Activated CD4-positive, alpha-beta T cell treated with anti-CD3 and anti-CD28 coated beads for 48 hours (primary cell): ENCODE measurements at regions not wholly inside any gene's neighbourhood (a gene's known extent, or its start where the extent isn't known, plus 50 kb on each side); places are given as distances from the start of the nearest gene placed in this dataset.
"Not testable (repeated sequence)": the region's sequence is repeated elsewhere in the genome, so short reads cannot be mapped to it uniquely, and the experiment has no call there.

Experiments
- DNase-seq: peaks from one replicate; pipeline ENCODE4 v3.0.0-alpha.2; 2020

DNA sequence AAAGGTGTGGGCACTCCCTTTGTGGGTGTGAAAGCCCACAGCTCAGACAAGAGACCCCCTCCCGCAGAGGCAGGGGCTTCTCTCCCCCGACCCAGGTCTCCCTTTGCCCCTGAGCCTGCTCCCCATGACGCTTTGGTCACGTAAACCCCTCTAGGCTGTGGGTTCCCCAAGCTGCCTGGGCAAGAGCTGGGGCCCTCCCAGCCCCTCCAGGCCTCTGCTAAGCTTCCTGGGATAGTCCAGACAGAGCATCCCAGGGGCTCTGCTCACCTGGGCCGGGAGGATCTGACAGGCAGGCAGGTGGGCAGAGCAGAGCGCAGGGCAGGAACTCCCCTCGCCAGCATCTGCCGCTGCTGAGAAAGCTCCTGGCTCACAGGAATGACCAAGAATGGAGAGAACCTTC lies 177.3 kb downstream of the BANP start:
- DNase-seq: no peak

- not testable (repeated sequence) for DNase-seq
Measured at GRCh38 chr16:88129133-88129532, 177.9 kb downstream of the BANP start.

DNA sequence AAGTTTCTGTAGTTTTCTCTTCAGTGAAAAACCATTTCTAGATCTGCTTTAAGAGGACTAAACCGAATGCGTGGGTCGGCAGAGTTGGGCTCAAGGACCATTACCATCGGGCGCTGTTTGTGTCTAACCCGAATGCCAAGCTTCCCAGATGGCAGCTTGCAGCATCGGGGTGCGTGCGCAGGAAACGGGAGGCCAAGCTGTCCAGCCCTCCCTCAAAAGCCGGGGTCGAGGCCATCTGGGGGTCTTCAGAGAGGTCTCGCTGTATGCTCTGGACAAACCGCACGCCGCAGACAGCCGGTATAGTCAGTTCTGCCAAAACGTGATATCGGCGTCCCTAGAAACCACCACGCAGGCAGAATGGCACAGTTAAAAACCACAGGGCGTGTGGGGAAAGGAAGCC lies 178.8 kb downstream of the BANP start:
- no peak for DNase-seq

GRCh38 chr16:88130681-88131080 lies 179.4 kb downstream of the BANP start:
- no peak for DNase-seq

DNA sequence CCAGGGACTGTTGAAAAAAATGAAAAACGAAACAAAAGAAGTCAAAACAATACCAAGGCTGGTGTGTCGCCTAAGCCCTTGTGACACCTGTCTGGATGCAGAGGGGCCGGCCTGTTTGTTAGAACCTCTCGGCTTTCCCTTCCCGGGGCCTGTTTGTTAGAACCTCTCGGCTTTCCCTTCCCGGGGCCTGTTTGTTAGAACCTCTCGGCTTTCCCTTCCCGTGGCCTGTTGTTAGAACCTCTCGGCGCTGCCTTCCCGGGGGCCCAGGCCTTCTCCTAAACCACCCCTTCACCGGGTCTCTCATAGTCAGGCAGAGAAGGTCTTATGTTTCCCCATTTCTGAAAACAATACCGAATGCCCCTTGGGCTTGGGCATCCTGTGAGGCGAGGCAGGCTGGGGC lies 180.0 kb downstream of the BANP start:
- DNase-seq: no peak

DNA sequence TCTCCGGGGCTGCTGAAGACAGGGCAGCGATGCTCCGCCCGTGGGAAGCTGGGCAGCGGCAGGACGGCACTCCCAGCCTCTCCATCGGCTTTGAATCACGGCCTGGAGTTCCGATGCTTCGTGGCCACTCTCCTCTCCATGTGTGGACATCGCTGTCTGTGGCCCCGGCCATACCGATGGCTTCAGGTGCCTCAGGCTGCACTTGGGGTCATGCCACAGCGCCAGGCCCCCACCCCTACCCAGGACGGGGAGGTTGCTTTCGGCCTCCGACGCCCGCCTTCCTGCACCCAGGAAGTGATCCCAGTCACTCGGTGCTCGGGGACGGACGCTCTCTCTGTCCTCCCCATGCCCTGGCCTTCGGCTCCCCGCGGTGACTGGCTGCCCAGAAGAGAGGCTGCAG lies 180.7 kb downstream of the BANP start:
- no peak for DNase-seq

GRCh38 chr16:88132836-88133506 lies 181.7 kb downstream of the BANP start:
- DNase-seq: no peak

DNA sequence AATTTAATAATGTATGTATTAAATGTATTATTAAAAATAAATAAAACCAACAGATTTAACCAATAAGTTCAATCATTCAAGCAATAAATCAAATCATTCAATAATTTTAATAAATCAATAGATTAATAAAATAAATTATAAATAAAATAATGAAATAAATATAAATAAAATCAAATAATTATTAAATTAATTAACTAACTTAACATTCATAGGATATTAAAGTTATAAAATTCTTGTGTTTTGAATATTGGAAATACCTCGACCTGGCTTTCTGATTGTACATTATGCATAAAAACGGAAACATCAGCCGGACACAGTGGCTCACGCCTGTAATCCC lies 182.2 kb downstream of the BANP start:
- DNase-seq: no peak

DNA sequence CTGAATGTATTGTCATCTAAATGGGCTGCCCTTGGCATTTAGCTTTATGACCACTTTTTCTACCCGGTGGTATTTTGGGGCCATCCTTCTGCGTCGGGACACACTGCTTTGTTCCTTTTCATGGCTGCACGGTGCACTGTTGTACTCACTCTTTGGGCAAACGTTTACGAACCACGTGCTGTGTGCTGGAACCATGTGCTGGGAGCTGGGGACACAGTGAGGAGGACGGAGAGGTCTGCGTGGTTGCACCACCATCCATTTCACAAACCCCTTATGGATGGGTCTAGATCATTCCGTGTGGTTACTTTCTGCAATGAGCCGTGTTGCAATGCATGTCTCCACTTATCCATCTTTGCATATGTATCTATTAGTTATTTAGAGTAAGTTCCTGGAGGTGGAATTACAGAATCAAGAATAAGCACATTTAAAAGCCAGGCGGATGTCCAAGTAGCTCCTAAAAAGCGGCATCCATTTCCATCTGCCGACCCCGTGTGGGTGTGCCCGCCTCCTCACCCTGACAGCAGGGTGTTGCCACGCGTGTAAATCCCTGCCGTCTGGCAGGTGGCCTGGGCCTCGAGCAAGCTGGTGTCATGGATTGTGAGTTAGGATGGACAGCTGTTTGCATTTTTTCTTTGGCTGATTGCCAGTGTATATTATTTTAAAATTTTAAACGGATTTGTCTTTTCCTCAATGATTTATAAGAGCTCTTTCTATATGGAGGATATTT lies 183.1 kb downstream of the BANP start:
- DNase-seq: not testable (repeated sequence)

- DNase-seq: not testable (repeated sequence)
Measured at GRCh38 chr16:88134899-88135682, 183.9 kb downstream of the BANP start.

DNA sequence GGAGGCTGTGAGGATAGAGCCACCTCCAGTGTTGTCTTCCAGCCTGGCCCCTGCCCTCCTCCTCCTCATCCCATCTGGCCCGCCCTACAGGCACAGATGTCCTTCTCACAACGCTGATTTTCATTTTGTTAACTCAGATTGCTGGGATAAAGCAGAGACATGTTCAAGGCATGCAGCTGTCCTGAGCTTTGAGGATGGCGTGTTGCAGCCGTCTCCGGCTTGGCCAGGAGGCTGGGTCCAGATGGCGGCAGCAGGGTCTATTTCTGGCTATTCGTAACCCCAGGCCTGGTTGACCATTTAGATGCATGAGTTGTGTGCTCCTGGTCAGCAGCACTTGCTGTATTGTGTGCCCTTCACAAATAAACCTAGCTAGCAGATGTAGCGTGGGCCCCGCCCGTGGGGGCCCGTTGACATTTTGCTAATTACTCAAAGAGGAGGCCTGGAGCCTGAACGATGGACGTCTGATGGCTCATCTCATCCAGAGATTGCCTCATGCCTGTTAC lies 185.0 kb downstream of the BANP start:
- not testable (repeated sequence) for DNase-seq

GRCh38 chr16:88136939-88137338 lies 185.7 kb downstream of the BANP start:
- DNase-seq: not testable (repeated sequence)

GRCh38 chr16:88139141-88139540 lies 187.9 kb downstream of the BANP start:
- DNase-seq: not testable (repeated sequence)

GRCh38 chr16:88140195-88140594 lies 189.0 kb downstream of the BANP start:
- DNase-seq: not testable (repeated sequence)

- no peak for DNase-seq
Measured at GRCh38 chr16:88141580-88141979, 190.3 kb downstream of the BANP start.

DNA sequence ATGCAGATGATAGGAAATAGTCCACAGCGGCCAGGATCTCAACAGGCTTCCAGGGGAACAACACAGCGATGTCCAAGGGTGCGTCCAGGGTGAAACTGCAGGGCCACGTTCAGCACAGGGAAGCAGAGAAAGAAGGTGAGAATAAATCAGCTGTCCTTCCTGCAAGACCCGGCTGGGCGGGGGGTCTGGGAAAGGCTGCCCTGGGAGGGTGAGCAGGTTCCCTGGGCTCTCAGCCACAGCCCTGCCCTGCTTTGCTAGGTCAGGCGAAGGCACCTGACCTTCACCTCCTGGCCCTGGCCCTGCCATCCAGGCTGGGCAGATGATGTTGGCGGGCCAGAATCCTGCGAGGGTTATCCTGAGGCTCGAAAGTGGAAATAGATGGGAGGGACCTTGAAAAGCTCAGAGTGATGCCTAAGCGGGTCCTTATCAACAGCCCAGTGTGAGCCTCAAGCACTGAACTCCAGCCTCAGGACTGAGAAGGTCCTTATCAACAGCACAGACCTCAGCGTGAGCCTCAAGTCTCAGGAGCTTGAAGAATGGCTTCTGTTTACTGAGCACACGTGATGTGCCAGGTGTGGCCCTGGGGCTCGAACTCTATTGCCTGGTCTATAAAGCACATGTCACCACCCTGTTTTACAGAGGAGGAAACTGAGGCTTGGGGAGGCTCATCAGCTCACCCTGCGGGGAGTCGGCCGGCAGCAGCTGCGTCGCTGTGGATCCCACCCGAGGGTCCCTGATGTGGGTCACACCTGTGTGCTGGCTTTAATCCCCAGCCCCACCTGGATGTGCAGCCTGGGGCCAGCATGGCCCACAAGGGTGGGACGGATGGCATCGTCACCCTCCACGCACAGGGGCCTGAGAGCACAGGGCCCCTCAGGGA lies 191.1 kb downstream of the BANP start:
- DNase-seq: not testable (repeated sequence)

DNA sequence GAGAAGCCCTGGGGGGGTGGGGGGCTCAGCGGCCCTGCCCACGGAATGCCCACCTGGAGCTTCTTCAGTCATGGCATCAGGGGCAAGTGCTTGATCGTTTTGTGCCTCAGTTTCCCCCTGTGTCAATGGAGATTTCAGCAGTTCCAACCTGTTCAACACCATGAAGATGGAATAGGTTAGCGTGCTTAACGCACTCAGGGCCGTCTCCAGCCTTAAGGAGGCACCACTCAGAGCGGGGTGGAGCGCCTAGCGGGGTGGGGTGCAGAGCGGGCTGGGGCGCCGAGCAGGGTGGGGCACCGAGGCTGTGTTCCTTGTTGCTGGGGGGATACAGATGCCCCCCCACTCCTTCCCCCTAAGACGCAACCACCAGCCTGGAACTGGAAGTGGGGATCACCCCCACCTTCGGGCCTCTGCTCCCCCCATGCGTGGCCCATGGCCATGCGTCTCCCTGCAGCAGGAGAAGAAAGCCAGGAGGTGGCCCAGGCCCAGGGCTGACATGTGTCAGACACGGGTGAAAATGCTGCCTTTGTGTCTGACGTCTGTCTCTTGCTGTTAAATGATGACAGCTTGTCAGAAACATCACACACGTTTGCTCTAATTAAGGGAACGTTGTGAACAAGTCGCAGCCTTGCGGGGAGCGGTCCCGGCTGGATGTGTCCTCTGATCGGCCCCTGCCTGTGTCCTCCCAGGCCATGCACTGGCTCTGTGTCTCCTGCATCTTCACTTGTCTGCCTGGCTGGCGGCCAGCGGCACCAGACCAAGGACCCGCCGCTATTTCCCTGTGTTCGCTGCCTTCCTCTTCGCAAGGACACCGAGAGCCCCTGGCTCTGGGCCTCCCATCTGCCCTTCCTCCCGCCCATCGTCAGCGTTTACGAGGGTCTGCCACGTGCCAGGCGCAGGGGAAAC lies 192.1 kb downstream of the BANP start:
- not testable (repeated sequence) for DNase-seq

DNA sequence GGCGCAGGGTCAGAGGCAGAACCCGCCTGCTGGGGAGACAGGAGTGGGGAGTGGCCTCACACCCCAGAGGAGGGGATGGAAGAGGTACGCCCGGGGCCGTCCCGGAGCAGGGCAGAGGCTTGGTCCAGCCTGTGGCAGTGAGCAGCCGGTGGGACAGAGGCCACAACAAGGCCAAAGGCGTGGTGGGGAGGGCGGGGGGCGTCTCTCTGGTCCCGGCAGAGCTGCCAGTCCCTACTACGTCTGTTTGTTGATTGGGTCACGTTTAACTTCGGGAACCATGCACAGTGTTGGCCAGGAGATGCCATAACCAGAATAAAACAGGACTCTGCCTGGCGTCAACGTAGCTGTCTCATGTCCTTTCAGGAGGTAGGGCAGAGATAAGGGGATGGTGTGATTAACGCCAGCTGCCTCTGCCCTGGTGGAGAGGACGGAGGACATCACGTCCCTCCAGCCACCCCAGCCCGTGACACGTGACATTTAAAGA lies 192.8 kb downstream of the BANP start:
- no peak for DNase-seq

GRCh38 chr16:88145376-88145775 lies 194.1 kb downstream of the BANP start:
- DNase-seq: not testable (repeated sequence)

DNA sequence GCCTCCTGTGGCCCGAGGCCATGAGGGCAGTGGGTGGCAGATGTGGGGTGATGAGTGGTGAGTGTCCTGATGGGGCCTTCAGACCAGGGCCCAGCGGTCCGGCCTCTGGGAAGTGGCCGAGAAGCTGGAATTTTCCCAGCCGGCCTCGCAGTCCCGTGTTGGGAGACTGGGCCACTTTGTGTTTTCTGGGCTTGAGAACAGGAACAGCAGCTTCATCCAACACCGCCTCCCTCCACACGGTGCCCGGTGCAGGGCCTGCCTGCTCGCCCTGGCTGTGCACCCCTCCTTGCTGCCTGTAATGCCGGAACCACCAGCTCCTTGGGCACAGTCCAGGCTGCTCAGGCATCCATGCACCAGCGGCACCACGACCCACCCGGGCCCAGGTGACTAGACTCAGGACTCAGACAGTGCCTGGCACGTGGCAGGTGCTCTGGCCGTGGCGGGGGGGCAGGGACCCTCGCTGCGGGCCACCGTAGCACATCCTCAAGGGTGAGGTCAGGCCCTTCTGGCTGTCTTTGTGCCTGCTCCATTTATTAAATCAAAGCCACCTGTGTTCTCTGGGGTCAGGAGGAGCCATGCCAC lies 194.7 kb downstream of the BANP start:
- DNase-seq: not testable (repeated sequence)

DNA sequence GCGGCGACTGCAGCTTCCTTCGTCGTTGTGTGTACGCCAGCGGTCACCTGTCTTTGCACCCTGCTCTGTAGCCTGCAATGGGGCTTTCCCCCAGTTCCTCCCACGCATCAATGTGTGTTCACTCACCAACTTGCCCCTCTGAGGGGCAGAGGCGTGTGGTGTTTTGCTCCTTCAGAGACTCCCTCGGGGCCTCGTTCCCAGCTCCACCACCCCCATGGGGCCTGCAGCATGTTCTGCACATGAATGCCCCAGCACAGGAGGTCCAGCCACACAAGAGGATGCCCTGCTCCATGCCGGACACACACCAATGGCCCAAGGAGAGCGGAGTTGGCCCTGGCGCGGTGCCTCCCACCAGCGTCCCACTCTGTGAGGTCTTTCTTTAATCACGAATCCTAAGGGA lies 196.8 kb downstream of the BANP start:
- DNase-seq: not testable (repeated sequence)
